M059J (cell line): ENCODE measurements at regions not wholly inside any gene's neighbourhood (a gene's known extent, or its start where the extent isn't known, plus 50 kb on each side); places are given as distances from the start of the nearest gene placed in this dataset.
A peak's percentile ranks its signal among the peaks of the same experiment; 100 is the strongest.

Source experiments
- DNase-seq: peaks from one replicate; pipeline ENCODE4 v3.0.0-alpha.2; 2012; ENCODE audit warnings: low read depth

DNA sequence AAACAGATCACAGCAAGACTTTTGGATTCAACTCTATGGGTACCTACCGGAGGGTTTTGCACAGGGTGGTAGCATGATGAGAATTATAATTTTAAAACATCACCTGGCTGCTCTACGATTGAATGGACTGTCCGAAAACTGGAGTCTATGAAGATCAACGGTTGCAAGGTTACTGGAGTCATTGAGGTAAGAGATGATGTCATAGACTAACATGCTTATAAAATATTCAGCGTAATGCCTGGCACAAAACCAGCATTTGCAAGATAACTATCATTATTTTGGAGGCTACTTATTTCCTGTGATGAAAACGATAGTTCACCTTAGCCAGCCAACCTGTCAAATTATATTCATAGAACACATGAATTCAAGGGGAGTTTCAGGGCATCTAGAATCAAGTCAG, 580.6 kb upstream of the TBX3 start:
- DNase-seq, result no peak

DNA sequence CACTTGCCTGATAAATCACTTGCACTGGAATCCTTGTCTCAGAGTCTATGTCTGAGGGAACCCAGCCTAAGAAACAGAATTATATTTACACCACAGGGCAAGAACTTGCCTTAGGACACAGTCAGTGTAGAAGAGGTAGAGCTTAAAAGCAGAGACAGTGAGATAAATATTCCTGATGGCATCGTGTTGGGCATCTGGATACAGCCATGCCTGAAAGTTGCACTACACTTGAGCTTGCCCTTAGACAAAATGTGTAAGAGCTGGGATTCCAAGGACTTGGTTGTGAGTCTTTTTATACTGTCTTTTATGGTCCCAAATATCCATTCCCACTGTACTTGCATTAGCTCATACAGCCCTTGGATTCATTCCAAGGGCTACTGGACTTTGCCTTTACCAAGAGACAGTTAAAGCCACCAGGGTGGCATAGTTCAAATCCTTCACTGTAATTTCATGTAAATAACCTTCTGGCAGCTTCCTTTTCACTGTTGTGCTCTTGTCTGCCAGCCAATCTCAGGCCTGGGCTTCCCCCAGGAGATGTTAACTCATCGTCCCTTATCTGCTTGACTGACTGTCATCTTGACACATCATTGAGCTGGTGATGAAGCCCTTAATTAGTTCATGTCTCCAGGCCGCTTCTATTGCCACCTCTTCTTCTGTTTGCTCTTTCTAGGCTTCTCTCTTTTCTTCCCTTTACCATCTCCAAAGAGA, 577.9 kb upstream of the TBX3 start:
- DNase-seq, result peak; percentile 84

DNA sequence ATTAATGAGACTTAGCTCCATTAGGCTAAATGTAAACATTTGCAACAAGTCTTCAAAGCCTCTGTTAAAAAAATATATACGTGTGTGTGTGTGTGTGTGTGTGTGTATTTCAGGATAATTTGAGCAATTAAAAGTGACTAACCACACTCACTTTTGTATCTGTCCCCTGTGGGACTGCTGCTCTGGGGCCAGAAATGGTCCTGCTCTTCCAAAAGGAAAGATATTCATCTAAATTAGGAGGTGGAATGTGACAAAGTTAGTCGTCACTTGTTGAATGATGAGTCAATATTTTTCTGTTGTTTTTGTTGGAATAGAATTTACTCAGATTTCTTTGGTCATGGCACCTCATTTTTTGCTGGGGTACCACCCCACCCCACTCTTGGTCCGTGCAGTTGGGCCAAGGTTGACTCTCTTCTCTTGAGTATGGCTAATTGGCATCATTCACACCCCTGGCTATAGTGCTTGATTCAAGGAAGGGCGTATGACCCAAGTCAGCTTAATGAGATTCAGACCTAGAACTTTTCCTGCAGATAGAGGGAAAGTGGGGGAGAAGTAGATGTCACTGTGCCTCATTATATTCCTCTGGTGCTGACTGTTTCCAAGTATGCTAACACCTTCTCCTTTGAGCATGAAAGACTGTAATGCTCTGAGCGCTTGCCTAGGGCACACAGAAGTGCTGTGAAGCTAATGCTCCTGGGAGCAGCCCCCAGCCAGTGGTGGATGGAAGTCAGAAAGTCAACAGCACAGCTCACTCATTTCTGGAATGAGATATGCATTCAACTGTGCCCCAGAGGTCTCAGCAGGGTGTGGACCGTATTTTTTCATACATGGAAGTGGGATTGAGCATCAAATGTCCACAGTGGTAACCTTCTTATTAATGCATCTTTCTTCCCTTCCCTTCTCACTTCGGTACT, 577.0 kb upstream of the TBX3 start:
- DNase-seq, result peak; percentile 36

DNA sequence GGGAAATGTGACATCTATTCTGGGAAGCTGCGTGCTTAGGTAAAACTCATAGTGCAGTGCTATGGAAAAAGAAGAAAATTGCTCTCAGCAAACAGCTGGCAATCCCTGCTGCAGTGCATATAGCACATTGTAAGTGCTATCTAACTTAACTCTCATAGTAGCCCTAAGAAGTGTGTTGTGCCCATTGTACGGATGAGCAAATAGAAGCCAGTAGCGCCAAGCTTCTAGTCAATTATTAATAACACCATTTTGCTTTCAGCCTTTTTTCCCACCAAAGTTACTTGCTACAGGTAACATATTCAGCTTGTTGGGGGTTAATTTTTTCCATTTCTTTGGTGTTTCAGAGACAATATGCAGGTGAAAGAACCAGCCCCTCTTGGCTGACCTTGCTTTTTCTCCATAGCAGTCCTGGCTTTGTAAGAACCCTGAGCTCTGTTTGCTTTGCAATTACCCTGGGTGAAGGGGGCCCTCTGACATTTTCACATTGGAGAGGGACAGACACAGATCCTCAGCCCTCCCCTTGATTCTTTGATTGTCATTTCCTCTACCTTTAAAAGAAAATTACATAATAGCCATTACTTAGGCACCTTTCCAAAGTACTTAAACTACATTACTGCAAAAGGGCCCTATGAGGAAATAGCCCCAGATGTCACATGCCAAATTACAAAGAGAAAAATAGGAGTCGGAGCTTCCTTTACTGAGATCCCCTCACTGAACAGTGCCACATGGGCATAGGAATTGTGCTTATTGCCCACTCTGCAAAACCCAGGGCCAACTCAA, 576.2 kb upstream of the TBX3 start:
- no peak for DNase-seq

DNA sequence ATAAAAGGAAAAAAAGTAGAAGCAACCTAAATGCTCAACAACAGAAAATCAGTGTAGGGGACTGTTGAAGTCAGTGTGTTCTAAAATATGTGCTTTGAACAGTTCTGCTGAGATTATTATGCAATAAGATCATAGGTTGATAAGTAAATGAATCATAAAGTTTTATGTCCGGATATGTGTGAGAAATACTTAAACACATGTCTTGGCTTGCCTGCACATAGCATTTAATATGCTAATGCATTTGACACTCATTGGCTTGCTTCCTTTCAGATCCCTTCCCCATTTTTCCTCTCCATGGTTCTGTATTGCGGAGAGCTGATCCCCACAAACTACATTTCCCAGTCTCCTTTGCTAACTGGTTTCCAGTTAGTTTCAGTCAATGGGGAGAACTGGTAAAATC, 573.8 kb upstream of the TBX3 start:
- DNase-seq, result no peak

DNA sequence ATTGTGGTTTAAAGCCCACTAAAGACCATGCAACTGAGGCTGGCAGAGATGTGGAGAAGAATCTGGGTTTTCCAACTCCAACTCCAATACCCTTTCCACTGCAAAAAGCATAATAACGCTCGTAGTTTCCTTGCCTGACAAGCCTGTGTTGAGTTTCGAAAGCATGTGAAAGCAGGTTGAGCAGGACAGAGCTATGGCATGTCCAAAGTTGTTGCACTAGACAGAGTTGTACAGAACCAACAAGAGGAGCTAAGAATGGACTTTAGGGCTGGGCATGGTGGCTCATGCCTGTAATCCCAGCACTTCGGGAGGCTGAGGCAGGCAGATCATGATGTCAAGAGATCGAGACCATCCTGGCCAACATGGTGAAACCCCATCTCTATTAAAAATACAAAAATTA, 572.0 kb upstream of the TBX3 start:
- DNase-seq, result no peak

DNA sequence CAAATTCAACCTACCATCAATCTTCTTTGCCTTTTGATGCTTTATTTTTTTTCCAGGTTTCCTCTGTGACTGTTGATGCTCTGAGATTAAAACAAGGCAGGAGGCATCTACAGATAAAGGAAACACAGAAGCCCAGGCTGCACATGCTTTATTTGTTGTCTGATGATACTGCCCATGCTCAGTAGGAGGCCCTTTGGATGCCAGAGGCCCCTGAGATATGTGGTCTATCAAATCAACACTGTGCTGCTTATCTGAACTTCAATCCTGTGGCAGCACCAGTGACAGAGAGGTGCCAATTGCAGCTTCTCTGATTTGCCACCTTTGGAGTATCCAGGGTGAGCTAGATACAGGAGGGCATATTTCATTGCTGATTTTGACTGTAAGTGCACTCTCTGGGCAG, 571.3 kb upstream of the TBX3 start:
- no peak for DNase-seq

DNA sequence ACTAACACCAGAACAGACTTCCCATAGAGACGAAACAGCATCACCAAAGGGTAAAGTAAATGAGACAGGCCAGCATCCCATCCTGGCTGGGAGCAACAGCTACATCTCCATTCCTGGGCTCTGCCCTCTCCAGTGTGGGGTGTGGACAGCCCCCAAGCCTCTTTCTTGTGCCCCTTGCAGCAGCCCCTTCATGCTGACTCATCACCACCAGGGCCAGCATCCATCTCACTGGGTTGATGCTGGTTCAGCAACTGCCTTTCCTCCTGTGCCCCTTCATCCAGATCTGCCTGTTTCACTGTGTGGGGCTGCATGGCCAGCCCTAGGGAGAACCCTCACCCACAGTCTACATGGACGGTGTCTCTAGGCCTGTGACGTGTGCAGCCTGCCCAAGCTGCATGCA, 569.1 kb upstream of the TBX3 start:
- no peak for DNase-seq

DNA sequence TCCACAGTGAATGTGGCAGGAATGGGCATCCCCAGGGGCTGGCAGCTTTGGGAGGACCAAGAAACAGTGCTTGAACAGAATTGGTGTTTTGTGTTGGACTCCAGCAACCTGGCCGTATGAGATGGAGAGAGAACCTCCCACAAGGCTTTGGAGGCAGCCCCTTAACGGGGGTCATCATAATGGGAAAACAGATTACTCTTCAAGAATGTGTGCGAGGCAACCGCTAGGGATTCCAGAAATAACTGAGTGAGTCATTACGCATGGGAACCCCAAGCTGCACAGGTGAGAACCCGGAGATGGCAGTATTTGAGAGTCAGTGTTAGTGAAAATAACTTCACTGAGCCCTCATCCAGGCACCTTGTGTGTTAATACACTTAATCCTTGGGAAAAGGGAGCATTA, 567.8 kb upstream of the TBX3 start:
- peak; percentile 81 for DNase-seq

DNA sequence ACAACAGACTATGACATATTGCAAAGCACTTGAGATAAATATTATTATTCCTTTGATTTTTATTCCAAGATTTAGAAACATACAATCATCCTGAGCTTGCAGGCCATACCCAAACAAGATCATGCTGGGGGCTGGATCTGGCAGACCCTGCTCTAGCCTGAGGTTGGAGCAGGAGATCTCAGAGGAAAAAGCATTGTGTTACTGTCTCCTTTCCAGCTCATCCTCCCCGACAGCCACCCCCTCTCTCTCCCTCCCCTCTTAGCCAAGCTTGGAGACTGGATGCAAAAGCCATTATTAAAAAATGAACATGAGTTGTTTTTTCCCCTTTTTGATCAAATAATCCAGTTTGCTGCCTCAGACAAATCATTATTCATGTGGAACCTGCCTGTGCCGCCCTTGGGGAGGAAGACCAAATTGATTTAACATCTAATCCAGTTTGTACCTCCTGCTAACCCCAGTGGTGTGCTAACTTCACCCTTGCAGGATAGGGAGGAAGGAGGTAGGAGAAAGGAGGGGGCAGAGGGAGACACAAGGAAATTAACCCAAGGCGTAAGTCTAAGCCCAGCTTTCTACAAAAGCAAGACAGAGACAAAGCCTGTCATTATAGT, 565.8 kb upstream of the TBX3 start:
- no peak for DNase-seq

DNA sequence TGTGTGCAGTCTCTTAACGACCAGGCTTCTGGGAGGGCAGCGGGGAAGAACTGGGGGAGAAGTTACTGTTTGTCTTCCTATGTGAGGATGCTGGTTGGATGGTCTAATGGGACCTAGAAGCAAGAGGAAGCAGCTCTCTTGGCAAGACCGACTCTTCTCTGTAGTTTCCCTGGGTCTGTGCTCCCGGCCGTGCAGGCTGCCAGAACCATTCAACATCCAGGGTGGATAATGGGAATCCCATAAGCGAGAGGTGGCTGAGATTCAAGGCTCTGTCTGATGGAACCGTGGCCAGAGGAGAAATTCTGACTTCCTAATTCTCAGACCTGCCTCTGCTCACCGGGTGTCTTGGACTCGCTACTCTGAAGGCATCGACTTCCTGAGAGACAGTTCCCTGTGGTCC, 561.0 kb upstream of the TBX3 start:
- no peak for DNase-seq

DNA sequence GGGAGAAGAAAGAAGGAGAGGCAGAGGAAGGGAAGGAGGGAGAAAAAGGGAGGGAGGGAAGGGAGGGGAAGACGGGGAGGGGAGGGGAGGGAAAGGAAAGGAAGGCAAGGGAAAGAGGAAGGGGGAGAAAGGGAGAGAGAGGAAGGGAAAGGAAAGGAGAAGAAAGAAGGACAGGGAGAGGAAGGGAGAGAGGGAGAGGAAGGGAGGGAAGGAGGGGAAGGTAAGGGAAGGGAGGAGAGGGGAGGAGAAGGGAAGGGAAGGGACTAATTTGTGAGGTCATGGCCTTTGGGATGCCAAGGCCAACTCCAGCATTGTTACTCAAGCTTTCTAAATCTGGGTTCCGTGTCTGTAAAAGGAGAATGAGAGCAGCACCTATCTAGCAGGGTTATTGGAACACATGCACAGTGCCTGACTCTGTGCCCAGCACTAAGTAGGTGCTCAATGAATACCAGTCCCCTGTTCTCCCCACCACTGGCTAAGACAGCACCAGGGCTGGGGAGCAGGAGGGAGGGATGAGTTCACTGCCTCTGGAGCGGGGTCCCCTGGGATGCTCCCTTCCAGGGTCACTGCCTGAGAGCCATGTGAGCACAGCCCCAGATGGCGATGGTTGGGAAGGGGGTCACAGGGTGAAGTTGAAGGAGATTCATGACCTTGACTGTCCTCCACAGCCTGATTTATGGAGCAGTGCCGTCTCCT, 560.1 kb upstream of the TBX3 start:
- DNase-seq, result no peak

DNA sequence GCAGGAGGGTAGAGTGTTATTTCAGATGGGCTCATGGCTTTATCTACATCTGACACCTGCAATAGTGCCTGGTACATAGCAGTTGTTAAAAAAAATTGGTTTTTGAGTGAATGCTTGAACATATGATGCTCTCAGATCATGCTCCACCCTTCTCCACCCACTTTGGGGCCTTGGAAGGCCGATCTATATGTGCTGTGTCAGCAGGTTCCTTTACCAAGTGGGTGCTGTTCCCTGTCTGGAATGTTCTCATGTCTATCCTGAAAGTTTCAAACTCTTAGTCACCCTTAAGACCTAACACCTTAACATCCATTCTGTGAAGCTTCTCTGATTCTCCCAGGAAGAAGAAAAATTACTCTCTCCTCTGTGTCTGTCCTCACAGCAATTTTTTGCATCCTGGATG, 556.3 kb upstream of the TBX3 start:
- no peak for DNase-seq

DNA sequence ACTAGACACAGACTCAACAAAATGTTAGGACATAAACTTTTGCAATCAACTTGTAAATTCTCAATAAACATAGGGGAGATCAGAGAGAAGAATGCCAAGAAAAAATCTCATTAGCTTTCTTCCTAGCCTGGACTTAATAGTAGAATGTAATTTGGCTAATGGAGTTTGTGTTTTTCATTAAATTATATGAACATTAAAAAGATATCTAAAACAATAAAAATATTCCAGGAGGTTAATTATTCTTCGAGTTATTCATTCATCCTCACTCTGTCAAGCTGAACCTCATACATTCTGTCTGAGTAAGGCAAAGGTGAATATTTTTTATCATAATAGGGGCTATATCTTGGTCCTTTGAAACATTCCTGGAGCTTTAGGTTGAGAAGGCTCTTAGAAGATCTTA, 551.9 kb upstream of the TBX3 start:
- DNase-seq, result no peak

DNA sequence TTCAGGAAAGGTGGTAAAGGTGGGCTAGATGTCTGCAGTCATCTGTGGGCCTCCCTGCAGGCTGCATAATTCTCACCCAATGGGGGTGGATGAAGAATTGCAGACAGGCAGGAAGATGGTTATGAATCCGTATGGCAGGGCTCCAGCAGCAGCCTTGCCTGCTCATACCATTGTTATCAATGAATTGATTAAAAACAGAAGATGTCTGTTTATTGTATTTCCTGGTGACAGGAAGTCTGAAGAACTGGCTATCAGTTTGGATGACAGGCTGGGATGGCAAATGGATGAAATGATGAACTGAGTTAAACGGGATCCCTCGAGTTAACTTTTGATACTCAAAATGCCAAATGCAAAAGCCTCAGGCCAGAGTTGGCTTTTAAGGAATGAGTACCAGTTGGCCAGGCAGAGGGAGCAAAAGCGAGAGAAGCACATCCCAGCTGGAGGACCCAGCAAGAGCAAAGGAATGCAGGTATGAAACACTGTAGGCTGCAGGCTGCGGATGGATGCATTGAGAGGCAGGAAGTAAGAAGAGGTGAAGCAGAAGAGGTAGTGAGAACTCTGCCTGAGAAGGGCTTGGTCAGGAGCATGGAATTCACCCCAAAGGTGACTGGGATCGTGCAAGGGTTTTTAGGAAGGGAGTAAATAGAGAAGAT, 550.0 kb upstream of the TBX3 start:
- no peak for DNase-seq

DNA sequence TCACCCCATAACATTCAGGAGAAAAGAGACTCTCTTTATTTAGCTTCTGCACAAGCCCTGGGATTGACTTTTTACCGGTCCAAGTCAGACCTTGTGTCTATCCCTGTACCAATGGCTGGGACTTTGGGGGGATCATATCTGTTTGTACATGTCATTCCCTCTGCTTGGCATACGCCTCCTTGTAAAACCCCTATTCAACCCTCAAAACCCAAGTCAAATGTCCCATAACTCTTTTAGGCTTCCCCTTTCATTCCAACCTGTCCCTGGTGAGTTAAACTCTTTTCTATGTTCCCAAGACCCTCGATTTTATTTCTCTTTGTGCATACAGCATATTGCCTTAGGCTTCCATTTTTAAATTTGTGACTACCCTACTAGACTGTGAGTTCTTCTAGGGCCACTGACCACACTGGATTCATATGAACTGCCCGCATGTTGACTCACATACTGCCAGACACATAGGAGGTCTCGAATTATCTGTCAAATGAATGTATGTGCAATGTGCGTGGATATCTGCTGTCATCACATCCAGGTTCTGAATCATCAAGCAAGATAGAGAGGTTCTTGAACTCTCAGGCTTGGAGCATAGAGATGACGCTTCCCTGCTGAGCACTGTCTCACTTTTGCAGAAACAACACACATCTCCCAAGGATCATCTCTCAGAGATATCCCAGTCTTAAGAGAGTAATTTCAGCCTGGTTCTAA, 548.6 kb upstream of the TBX3 start:
- peak; percentile 51 for DNase-seq

DNA sequence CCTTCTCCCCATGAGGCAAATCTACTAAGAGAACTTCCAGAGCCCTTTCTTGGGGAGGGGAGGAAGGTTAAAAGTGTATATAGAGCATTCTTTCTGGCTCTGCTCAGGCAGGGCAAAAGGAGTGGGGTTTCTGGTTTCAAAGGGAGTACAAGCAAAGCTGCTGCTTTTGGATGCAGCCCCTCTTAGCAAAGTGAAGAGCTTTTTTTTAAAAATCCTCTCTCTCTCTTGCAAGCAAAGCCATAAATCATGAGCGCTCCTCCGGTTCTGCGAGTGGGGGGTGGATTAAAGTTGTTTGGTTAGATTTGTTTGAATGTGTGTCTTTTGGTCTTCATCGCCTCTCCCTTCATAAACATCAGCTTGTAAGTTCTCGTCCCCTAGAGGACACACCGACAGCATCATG, 546.6 kb upstream of the TBX3 start:
- no peak for DNase-seq

DNA sequence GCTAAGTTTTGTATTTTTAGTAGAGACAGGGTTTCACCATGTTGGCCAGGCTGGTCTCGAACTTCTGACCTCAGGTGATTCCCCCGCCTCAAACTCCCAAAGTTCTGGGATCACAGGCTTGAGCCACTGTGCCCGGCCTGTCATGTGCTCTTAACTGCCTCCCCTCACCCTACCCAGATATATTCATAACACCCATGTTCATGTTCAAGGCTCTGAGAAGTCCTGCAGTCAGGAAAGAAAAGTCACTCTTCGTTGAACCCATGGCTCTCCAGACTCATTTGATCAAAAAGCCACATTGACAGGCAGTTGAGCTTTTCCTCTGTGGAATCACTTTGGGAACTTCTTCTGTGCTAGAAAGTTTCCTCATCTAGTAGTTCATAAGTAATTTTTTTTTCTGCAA, 545.5 kb upstream of the TBX3 start:
- DNase-seq, result no peak

DNA sequence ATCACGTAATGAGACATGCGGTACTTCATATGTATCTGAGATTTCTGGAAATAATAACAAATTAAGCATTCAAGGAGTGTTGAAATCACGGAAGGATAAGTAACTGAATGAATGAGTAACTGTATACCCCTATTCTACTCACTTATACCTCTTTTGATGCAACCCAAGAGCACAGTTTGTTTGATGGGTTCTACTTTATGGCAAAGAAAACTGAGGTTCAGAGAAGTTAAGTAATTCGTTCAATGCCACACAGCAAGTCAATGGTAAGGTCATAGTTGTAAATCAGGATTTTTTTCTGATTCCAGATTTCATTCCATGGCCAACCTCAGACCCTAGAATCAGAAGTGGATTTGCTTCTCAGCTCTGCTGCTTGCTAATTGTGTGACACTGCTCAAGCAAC, 544.5 kb upstream of the TBX3 start:
- no peak for DNase-seq

DNA sequence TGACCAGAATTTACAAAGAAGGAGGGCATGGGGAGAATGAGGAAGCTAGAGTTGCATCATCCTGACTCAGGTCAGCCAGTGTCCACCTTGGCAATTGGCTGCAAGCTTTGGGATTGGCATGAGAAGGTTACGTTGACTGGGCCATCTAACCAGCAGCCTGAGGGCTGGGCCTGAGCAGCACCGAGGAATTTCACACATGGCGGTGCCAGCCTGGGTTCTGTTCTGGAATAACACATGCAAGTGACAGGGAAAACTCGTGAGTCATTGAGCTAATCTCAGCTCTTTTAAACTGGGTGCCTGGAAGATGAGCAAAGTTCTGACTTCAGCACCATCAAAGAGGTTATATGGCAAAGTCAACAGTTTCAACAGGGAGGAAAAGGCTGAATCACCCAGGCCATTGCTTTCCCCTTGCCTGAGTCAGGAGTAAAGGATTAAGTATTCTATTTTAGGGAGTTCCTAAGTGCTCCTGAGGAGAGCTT, 543.2 kb upstream of the TBX3 start:
- DNase-seq, result peak; percentile 95
